ENCODE measurements at regions not wholly inside any gene's neighbourhood (a gene's known extent, or its start where the extent isn't known, plus 50 kb on each side); places are given as distances from the start of the nearest gene placed in this dataset.

GRCh38 chr13:90564566-90564965 lies 782.9 kb upstream of the MIR17HG start:
- ChIA-PET CTCF (no interaction called here), POLR2A (no interaction called here)
- no peaks in the 10 kb centered on the region for H3K4me1 ChIP-seq (ENCODE audit: control insufficient read depth, insufficient read depth, low read length)
- H3K36me3 ChIP-seq (ENCODE audit: control insufficient read depth in 2 of 2, insufficient read depth in 1 of 2, low read length in 2 of 2): no peaks in the 10 kb centered on the region
- no peak for TF ChIP-seq PRDM4 (tag by site-specific recombination; IDR thresholded peaks at IDR 0.05)
- no peak for TF ChIP-seq ZNF266 (tag by site-specific recombination; IDR thresholded peaks at IDR 0.05; ENCODE audit: low read depth)
- no peak for TF ChIP-seq ZNF707 (tag by site-specific recombination; IDR thresholded peaks at IDR 0.05)
- no peak for TF ChIP-seq GLI2 (tag by site-specific recombination; IDR thresholded peaks at IDR 0.05; ENCODE audit: borderline replicate concordance, low read depth)
- H3K9me3 ChIP-seq (ENCODE audit: control insufficient read depth, insufficient read depth, low read depth, low read length): no peaks in the 10 kb centered on the region
- H3K4me3 ChIP-seq (ENCODE audit: low read depth, low read length): no peak overlapping the region
- H3K27ac ChIP-seq (ENCODE audit: extremely low read depth, low read depth, low read length): no peak overlapping the region

- ChIA-PET POLR2A (no interaction called here), CTCF (no interaction called here)
- Histone ChIP-seq H3K4me1 (ENCODE audit: control insufficient read depth, insufficient read depth, low read length) (no peaks in the 10 kb centered on the region), H3K9me3 (ENCODE audit: control insufficient read depth, insufficient read depth, low read depth, low read length) (no peaks in the 10 kb centered on the region), H3K36me3 (ENCODE audit: control insufficient read depth in 2 of 2, insufficient read depth in 1 of 2, low read length in 2 of 2) (no peaks in the 10 kb centered on the region), H3K4me3 (ENCODE audit: low read depth, low read length) (no peak overlapping the region), H3K27ac (ENCODE audit: extremely low read depth, low read depth, low read length) (no peak overlapping the region)
- TF ChIP-seq ZNF155 (tag by site-specific recombination; IDR thresholded peaks at IDR 0.05): no peak
- TF ChIP-seq ZNF211 (tag by site-specific recombination; IDR thresholded peaks at IDR 0.05; ENCODE audit: low read depth): no peak
- no peak for TF ChIP-seq ZSCAN5A (tag by site-specific recombination; IDR thresholded peaks at IDR 0.05)
- TF ChIP-seq WT1 (tag by site-specific recombination; IDR thresholded peaks at IDR 0.05): no peak
- TF ChIP-seq ZNF664 (tag by site-specific recombination; IDR thresholded peaks at IDR 0.05): no peak
- TF ChIP-seq ZNF561 (tag by site-specific recombination; IDR thresholded peaks at IDR 0.05; ENCODE audit: borderline replicate concordance): no peak
- no peak for TF ChIP-seq ZBTB21 (tag by site-specific recombination; IDR thresholded peaks at IDR 0.05)
Observed at GRCh38 chr13:90565985-90566713, 781.3 kb upstream of the MIR17HG start.

- no peak overlapping the region for H3K27ac ChIP-seq (ENCODE audit: extremely low read depth, low read depth, low read length)
- ChIA-PET POLR2A (no interaction called here), CTCF (no interaction called here)
- H3K36me3 ChIP-seq (ENCODE audit: control insufficient read depth in 2 of 2, insufficient read depth in 1 of 2, low read length in 2 of 2): no peaks in the 10 kb centered on the region
- no peak for TF ChIP-seq WT1 (tag by site-specific recombination; IDR thresholded peaks at IDR 0.05)
- no peak for TF ChIP-seq KLF17 (tag by site-specific recombination; IDR thresholded peaks at IDR 0.05)
- TF ChIP-seq ZNF274 (IDR thresholded peaks at IDR 0.05; ENCODE audit: low read length): no peak
- no peak for TF ChIP-seq ZNF274 (tag by site-specific recombination; IDR thresholded peaks at IDR 0.05; ENCODE audit: borderline replicate concordance)
- TF ChIP-seq ZBTB20 (tag by site-specific recombination; IDR thresholded peaks at IDR 0.05): no peak
- TF ChIP-seq REPIN1 (tag by site-specific recombination; IDR thresholded peaks at IDR 0.05; ENCODE audit: low read depth): no peak
- no peak for TF ChIP-seq SCRT2 (tag by site-specific recombination; IDR thresholded peaks at IDR 0.05)
- no peaks in the 10 kb centered on the region for H3K9me3 ChIP-seq (ENCODE audit: control insufficient read depth, insufficient read depth, low read depth, low read length)
- H3K4me3 ChIP-seq (ENCODE audit: low read depth, low read length): no peak overlapping the region
- H3K4me1 ChIP-seq (ENCODE audit: control insufficient read depth, insufficient read depth, low read length): no peaks in the 10 kb centered on the region
Observed at GRCh38 chr13:90568165-90568564, 779.3 kb upstream of the MIR17HG start.

Measured in HEK293 (cell line).